Erythroblast (primary cell): ENCODE measurements at regions not wholly inside any gene's neighbourhood (a gene's known extent, or its start where the extent isn't known, plus 50 kb on each side); places are given as distances from the start of the nearest gene placed in this dataset.

ENCODE experiments used
- GATA1 ChIP-seq: IDR thresholded peaks from 2 replicates; pipeline ENCODE4 v1.6.1; 2011; ENCODE audit warnings: low read depth, mild to moderate bottlenecking, control low read depth, low read length, moderate library complexity
- POLR2A ChIP-seq: IDR thresholded peaks from 2 replicates; pipeline ENCODE4 v1.6.1; 2011; ENCODE audit warnings: mild to moderate bottlenecking, low read length

DNA sequence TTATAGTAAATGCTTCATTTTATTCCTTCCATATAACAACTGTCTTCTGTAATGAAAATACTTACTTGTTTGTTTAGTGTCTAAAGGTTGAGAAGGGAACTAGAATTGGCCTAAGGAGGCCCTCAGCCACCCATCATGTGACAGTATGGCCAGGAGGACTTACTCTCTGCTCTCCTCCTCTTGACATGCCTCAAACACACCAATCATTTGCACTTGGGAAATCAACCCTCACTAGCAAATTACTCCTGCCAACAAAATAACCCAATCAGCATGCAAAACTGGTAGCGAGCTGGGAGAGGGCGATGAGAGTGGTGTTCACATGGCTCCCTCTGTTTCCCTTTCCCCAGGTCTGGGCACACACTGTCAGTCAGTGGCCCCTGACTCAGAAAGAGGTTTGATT, 58.6 kb upstream of the MEF2C start:
- TF ChIP-seq POLR2A (no peak), GATA1 (no peak)
